ENCODE measurements at regions not wholly inside any gene's neighbourhood (a gene's known extent, or its start where the extent isn't known, plus 50 kb on each side); places are given as distances from the start of the nearest gene placed in this dataset.

DNA sequence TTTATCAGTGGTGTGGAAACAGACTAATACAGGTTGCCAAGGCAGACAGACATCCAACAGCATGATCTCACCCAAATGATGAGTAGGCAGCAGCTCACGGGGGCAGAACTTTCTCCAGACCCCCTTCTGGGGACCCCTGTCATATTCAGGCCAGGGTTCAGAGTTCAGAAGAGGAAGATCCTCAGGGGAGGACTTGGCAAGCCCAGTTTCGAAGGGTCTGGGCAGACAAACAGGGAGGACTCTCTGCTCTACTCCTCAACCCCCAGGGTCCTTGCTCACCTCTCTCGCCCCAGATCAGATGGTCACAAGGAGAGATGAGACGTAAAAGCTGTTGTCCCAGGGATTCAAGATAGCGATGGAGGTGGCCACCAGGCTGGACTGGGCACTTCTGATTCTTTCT lies 215.1 kb upstream of the MVB12B start:
- TF ChIP-seq, protein P1, sequence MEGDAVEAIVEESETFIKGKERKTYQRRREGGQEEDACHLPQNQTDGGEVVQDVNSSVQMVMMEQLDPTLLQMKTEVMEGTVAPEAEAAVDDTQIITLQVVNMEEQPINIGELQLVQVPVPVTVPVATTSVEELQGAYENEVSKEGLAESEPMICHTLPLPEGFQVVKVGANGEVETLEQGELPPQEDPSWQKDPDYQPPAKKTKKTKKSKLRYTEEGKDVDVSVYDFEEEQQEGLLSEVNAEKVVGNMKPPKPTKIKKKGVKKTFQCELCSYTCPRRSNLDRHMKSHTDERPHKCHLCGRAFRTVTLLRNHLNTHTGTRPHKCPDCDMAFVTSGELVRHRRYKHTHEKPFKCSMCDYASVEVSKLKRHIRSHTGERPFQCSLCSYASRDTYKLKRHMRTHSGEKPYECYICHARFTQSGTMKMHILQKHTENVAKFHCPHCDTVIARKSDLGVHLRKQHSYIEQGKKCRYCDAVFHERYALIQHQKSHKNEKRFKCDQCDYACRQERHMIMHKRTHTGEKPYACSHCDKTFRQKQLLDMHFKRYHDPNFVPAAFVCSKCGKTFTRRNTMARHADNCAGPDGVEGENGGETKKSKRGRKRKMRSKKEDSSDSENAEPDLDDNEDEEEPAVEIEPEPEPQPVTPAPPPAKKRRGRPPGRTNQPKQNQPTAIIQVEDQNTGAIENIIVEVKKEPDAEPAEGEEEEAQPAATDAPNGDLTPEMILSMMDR (IDR thresholded peaks at IDR 0.05 in 4 of 5, conservative IDR thresholded peaks at IDR 0.05 in 1 of 5), result no peak
- no peak for TF ChIP-seq POLR2A (IDR thresholded peaks at IDR 0.05)

Data from gastrocnemius medialis (tissue), 4 donors.